ENCODE measurements at regions not wholly inside any gene's neighbourhood (a gene's known extent, or its start where the extent isn't known, plus 50 kb on each side); places are given as distances from the start of the nearest gene placed in this dataset.

DNA sequence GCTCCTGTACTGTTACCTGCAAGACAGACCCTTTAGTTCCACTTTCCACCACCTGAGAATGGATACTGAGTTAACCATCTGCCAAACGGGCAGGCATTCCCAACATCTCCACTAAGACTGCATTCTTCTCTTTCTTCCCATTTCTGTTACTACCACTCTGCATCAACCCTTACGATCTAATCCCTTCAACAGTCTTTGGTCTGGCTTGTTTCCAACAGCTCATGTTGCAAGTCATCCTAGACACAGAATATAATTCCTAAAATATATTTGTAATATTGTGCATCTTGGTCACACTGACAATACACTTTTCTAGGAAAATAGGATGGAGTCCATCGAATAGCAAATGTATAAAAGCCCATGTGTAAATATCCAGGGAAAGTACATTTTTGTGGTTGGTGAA, 166.7 kb downstream of the SIPA1L2 start:
- no peak for DNase-seq (ENCODE audit: insufficient read length, low spot score)
- TF ChIP-seq CTCF (IDR thresholded peaks at IDR 0.05; ENCODE audit: insufficient read depth, missing control alignments): no peak
- FAIRE-seq: no peak

DNA sequence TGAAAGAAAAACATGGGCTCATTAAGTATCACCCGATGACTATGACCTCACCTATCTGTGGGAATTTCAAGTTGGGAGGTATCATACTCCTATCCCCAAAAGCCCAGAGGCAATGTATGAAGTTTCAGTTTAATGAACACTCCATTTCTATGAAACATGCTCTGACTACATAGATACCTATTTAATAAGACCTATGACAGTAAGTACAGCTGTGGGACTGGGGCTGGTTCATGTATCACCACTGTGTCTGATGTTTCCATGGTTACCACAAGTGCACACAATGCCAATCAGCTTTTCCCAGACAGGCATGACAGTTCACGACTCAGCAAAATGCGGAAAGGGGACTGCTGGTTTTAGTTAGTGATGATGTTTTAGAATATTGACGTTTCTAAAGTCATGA, 167.7 kb downstream of the SIPA1L2 start:
- FAIRE-seq (no peak), DNase-seq (ENCODE audit: insufficient read length, low spot score) (no peak)
- TF ChIP-seq CTCF (IDR thresholded peaks at IDR 0.05; ENCODE audit: insufficient read depth, missing control alignments): no peak

DNA sequence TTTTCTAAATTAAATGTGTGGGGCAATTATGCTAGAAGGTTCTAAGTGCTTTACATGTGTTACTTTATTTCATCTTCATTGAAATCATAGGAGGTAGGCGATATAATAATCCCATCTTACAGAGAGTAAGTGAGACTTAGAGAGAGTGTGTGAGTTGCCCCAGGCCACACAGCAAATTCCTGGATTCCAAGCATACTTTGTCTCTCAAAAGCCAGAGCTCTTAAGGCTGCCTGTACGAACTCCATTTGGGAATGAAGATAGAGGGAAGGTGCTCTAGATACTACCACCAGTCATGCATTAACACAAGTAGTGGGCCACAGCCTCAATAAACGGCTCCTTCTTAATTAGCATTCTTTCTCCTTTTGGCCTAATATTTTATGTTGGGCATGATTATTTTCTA, 170.1 kb downstream of the SIPA1L2 start:
- TF ChIP-seq CTCF (IDR thresholded peaks at IDR 0.05; ENCODE audit: insufficient read depth, missing control alignments): no peak
- FAIRE-seq: no peak
- DNase-seq (ENCODE audit: insufficient read length, low spot score): no peak

GRCh38 chr1:232459087-232459486, 170.8 kb downstream of the SIPA1L2 start:
- no peak for DNase-seq (ENCODE audit: insufficient read length, low spot score)
- FAIRE-seq: no peak
- TF ChIP-seq CTCF (IDR thresholded peaks at IDR 0.05; ENCODE audit: insufficient read depth, missing control alignments): no peak

GRCh38 chr1:232457595-232457994, 172.3 kb downstream of the SIPA1L2 start:
- no peak for DNase-seq (ENCODE audit: insufficient read length, low spot score)

GRCh38 chr1:232456714-232457113, 173.2 kb downstream of the SIPA1L2 start:
- DNase-seq (ENCODE audit: insufficient read length, low spot score) (no peak), FAIRE-seq (no peak)
- no peak for TF ChIP-seq CTCF (IDR thresholded peaks at IDR 0.05; ENCODE audit: insufficient read depth, missing control alignments)

More at GRCh38 chr1:232457595-232457994, 172.3 kb downstream of the SIPA1L2 start:
- TF ChIP-seq CTCF (IDR thresholded peaks at IDR 0.05; ENCODE audit: insufficient read depth, missing control alignments): no peak
- no peak for FAIRE-seq

DNA sequence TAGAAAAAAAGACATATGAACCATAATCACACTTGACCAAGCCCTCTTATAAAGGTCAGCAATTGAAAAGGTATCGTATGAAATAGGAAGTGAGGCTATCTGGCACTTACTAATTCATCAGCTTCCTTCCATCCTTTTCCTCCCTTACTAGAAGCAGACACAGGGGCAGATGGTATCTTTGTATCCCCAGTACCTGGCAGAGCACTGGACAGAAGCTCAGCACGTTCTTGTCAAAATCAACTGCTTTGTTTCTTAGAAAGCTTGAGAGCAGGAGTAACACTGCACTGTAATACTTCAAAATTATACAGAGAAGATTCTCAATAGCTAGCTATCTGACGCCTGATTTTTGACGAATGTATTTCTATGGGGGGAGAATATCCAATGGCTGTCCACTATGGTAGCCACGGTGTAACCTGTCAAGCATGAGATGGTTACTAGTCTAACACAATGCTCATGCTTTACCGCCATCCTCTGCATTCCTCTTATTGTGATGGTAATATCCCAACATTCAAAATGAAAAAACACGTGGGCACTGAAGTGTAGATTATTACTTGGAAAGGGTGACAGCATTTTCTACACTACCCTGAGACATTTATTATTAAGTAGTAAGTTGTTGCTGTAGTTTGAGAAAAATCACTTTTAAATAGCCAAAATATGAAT, 175.6 kb downstream of the SIPA1L2 start:
- TF ChIP-seq CTCF (IDR thresholded peaks at IDR 0.05; ENCODE audit: insufficient read depth, missing control alignments): no peak
- FAIRE-seq: no peak

More for the DNA sequence above, 175.6 kb downstream of the SIPA1L2 start:
- no peak for DNase-seq (ENCODE audit: insufficient read length, low spot score)

Data from D721Med (cell line).